HG03108 (cell line): ENCODE measurements at regions not wholly inside any gene's neighbourhood (a gene's known extent, or its start where the extent isn't known, plus 50 kb on each side); places are given as distances from the start of the nearest gene placed in this dataset.

Experiments
- ATAC-seq: cut with Tn5 transposase; IDR thresholded peaks from one replicate; pipeline ENCODE4 v1.9.1; 2021; ENCODE audit warnings: moderate library complexity; ENCODE audit not compliant: unreplicated experiment

DNA sequence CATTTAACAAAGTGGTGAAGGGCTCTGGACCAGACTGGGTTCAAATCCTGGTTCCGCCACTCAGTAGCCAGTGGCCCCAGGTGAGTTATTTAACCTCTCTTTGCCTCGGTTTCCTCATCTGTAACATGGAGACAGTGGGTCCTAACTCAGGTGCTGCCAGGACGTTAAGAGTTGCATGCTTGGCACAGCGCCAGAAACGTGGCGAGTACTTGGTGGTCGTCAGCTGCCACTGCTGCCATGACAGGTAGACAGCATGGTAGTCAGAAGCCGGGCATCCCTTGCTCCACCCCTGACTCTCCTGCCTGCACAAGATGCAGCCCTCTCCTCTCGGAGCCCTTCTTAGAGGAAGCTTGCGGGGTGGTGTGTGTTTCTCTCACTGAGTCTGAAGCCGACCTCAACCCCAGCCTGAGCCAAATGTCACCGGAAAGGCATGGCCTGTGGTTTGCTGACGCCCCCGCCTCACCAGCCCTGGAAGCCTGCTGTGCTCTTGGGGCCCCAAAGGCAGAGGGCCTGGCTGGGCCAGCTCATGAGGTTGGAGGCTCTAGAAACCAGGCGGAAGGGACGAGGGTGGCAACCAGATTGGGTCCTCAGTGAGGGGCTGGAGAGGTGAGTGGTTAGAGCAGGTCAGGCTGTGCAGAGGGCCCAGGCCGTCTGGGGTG is 160.8 kb upstream of the TLE3 start:
- no peak for ATAC-seq

DNA sequence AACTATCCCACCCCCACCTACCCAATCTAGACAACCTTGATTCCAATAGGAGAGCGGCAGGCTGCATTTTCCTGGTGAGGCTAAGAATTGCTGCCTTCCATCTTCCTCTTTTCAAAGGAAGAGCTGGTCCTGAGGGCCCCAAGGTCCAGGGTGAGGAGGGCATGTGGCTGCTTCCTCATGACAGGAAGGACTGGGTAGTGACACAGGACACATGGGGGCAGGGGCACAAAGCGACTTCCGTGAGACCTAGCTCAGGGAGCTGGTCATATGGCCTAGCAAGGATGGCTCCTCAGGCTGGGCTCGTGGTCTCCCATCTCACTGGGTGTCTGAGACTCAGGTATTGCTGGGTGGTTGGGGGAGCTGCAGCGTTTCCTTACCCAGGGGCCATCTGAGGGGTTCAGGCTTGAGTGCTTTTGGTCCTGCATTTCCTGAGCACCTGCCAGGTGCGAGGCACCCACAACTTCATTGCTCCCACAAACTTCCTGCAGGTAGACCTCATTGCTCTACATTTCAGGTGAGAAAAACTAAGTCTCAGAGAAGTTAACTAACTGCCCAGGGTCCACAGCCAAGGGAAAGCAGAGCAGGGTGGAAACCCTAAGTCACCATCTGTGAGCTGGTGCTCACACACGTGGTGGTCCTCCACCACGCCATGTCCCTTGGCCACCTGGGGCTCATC is 160.0 kb upstream of the TLE3 start:
- no peak for ATAC-seq

DNA sequence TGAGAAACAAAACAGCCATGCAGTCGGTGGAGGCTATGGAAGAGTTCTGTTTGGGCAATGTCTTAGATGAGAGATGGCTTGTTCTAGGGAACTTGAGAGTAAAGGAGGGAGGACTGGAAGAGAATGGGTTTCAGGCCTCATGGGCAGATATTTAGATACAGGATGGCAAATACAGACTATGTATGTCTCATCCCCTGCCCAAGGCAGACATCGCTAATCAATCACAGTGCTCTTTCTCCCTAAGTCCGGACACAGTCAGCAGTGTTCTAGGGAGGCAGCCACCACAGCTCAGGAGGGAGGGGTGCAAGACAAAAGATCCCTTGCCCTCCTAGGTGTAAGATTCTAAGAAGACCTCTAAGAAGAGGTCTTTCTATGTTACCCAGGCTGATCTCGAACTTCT is 159.3 kb upstream of the TLE3 start:
- ATAC-seq: no peak

DNA sequence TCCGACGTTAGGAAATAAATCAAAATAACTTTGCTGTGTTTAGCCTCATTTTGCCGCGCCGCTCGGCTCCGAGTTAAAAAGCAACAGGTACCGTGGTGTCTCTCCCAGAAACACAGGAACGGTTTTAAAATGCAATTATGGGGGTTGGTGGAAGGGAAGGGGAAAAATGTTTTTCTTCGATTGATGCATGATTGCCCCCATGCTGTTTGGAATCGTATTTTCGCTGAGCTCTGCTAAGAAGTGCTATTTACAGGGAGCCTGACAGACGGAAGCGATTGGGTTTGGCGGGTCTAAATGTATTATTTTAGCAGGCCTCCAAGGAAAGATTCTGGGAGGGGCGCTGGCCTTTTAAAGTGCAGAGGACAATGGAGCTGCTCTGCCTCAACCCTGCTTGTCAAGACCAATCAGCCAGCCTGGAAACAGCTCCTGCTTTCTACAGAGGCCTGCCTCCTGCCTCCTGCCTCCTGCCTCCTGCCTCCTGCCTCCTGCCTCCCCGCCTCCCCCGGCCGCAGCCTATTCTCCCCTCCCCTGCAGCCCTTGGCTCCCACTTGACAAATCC is 156.7 kb upstream of the TLE3 start:
- ATAC-seq: no peak

DNA sequence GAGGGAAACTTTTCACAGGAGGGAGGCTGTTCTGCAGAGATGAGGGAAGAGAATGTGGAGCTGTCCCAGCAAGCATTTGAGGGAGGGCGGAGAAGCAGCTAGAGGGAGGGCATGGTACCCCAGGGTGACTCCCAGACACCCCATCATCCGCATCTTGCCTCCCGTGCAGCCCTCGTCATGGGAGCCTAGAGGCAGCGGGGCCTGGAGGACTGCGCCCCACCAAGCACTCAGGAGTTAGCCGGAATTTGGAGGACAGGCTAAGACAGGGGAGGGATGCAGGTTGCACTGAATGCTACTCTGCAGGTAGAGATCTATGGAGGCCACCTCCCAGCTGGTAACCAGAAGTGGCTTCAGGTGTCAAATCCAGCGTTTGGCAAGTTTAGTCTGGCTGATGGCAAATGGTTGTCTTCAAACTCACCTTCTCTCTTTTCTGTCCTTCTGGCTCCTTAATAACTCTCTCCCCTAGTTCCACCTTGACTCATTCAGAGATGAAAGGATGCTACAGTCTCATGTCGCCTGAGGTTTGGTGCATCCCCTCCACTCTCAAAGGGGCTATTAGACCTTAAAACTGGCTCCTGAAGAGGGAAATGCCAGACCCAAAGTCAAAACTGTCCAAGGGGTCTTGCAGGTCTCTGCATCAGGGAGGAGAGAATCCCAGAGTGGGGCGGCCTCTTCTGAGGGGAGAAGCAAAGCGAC is 155.9 kb upstream of the TLE3 start:
- no peak for ATAC-seq

DNA sequence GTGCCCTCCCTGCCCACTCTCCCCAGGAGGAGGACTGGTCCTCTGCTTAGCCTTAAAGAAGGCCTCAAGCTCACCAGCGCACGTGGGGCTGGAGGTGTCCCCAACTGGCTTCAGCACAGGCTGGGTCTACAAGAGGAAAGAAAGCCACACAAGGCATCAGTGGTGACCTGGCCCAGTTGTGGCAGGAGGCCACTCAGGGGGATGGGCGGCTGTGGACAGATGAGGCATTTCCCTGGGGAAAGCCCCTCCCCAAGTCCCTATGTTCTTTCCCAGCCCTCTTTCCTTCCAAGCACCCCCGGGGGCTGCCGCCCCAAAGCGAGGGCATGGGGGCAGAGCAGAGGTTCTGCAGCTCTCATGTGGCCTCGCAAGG is 155.2 kb upstream of the TLE3 start:
- ATAC-seq: no peak

DNA sequence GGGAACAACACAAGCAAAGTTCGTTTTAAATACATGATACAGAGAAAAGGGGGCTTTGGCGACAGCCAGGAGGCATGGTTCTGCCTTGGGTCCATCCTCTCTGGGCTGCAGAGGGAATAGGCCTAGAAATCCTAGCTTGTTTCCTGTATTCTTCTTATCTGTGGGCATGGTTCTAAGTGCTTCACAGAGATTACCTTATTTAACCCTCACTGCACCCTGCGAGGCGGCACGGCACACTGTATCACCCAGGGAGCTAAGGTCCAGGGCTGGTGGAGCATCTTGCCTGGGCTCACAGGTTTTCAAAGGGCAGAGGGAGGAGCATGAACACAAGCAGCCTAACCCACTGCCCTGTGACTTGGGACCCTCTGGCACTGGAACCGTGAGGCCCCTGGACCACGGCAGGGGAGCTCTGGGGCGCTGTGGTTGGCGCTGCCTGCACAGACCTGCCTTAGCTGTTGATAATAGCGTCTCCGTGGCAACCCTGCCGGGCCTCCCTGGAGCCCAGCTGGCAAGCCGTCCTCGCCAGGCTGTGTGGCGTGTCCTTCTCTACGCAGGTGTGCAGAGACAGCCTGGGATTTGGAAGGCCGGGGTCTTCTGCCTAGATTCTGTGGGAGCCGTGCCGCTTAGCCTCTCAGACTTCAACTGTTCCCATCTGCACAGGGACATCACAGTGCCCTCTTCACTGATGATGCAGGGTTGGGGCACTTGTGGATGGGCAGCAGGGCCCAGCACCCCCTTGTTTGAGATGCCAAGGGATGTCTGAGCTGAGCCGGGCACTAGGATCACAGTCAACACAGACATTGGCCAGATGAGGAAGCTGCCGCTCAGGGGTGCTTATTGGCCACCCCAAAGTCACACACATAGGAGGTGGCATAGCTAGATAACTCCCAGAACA is 154.6 kb upstream of the TLE3 start:
- no peak for ATAC-seq

DNA sequence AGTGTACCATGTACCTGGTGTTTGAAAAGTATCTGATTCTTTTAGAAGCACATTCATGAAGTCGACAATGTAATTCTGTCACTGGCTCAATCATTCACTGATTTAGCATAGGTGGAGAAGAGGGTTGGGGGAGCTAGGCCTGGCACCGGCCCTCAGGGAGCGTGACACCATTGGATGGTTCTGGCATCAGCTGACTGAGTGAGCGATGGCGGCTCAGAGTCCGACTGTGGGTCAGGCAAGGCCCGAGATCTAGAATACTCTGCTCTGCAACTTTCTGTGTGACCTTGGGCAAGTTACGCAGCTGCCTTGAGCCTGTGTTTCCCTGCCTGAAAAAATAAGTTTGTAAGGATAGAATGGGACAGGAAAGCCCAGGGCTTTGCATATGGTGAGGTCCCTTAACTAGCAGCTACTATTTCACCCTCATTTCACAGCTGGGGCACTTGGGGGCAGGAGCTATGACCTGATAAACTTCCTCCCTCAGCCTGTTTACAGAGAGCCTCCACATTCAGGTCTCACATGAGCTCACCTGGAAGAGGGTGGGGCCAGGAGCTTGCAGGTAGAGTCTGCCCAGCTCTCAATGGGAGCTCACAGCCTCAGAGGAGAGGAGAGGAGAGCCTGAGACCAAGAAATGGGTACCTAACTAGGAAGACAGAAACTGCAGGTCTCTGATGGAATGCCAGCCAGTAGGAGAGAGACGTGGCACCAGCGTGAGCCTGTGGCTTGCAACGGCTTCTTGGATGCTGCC is 153.7 kb upstream of the TLE3 start:
- ATAC-seq: no peak

DNA sequence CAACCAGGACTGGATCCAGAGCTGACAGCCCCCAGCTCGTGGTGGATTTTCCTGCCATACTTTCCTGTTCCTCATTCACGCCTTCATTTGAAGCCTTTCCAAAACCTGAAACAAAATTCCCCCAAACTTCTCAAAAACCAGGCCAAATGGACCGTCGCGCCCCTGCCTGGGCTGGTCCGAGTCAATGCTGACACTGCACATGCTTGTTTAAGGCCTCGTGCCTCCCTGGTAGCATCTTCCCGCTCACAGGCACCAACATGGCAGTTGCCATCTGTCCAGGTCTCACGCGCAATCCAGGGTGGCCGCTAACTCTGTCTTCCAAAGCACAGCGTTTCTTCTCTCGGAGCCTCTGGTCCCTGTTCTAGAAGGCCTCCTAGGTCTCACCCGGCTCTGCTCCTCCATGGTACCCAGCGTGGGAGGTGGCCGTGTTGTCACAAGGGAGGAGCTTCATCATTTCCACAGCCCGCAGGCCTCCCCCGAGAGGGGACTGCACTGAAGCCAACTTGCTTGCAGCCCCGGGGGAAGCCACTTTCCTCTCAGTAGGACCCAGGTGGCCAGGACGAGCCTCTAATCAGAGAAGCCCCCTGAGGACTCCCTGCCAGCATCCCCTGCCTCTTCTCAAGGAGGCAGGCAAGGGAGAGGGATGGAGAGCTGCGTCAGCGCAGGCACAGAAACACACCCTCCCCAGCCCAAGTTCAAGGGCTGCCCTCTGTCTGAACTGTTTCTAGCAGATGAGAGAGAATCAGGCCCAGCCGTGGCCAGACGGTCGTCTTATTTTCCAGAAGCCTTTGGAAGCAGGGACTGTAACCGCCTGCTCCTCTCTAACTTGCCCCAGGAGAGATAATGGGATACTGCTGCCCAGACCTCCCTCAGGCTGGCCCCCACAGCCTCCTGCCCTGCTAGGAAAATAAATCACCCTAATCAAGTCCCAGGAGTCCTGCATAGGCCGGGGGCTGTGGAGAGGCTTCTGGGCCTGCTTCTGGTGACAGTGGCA is 152.8 kb upstream of the TLE3 start:
- no peak for ATAC-seq

DNA sequence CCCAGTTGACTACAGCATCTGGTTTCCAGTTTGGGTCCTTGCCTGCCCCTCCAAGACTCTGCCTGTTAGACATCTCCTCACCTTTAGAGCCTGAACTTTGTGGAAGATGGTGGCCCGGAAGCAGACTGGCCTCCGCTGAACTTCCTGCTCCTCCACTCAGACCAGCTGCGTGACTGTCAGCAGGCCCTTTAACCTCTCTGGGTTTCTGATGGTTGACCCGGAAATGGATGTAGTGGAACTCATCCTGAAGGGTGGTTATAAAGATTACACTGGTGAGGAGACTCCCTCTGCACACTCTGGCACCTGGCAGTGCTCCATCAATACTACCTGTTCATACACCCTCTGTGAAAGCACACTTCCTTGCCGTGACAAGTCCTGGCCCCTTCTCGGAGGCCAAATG is 151.9 kb upstream of the TLE3 start:
- ATAC-seq: no peak

DNA sequence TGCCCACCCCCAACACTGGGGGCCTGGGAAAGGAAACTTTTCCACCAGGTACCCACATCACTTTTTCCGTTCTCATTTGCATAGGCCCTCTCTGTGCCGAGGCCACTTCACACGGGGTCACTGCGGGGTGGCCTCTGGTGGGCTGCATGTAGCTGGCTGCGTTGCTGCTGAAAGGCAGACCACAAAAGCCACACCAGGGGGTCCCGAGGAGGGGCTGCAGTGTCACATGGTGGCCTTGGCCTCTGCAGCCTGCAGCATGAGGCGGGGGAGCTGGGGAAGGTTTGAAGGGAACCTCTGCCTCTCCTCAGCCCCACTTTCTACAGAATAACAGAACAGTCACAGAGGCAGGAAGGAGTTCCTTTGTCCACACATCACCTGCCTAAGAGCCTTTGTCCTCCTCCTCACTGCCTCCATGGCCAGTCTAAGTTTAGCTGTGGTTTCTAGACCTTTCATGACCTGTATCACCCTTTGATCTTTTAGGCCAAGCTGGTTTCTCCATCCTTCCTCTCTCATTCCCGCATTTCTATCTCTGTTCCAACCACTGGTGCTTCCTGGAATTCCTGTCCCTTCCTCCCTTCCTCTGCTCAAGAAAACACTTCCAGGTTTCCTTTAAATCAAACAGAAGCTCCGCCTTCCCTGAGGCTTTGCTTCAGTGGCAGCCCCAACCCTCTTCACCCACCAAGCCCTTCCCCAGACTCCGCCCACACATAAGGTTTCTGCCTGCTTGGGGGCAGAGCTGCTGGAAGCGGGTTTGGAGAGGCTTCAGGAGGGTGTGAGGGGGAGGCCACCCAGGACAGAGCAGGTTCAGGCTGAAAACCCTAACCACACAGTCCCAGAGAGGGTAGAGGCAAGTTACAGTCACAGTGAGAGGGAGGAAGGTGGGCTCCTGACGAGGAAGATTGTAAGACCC is 150.7 kb upstream of the TLE3 start:
- ATAC-seq: no peak

DNA sequence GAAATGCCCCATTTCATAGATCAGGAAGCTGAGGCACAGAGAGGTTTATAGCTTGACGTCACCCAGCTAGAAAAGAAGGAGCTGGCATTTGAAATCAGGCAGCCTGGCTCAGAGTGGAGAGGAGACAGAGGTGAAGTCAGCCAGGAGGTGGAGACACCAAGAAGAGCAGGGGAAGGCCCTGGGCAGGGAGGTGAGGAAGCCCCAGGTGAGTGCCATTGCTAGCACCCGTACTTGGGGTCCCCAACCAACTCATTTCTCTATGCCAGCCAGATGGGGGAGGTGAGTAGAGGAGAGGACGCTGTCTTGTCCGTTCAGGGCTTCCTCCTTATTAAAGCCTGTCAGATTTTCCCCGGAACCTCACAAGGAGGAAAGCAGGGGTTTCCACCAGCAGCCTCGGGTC is 149.6 kb upstream of the TLE3 start:
- ATAC-seq: no peak

DNA sequence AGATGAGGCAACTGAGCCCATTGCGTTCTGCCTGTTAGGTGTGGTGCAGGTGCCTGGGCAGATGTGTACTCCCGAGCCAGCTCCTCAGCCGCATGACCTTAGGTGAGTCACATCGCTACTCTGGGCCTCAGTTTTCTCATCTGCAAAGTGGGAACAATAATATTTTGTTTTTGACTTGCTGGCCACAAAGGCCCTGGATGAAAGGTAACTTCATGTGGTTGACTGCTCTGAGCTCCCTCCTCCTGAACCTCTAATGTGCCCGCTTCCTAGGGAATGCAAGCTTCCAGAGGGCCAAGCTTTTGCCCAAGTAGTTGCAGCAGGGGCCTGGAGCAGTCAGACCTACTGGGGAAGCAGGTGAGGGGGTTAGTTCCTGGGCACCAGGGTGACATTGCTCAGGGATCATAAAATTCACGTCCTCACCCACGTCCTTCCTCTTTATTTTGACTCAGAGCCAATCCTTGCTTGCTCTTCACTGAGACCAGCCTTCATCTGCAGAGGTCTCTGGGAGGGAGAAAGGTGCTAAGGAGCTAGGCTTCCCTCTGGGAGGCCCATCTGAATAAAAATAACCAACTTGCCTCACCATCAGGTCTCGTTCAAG is 149.0 kb upstream of the TLE3 start:
- no peak for ATAC-seq

DNA sequence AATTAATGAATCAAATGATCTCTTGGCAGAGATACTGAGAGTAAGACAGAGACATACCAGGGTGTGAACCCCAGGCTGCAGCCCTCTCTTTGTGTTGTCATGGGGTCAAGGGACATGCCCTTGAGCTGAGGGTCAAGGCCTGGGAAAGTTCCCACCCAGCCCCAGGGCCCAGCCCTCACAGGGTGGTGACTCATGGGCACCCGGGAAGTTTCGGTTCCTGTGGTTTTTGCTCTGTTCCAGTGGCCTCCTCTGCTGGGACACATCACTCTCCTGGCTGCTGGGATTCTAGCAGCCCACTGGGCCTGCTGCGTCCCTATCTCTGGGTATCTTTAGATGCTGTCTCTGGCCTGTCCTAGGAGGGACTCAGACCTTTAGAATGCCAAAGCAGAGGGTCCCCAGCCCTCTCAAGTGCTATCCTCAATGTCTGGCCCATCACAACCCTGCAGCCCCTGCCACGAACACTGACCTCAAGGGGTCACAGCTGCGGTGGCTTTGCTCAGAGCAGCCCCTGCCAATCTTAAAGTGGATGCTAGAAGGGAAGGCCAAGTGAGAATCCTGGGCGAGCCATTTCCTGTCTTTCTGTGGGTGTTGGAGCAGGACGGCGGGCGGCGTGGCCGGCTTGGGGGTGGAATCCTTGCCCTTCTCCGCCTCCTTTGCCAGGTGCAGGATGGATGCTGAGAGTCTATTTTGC is 148.4 kb upstream of the TLE3 start:
- no peak for ATAC-seq

DNA sequence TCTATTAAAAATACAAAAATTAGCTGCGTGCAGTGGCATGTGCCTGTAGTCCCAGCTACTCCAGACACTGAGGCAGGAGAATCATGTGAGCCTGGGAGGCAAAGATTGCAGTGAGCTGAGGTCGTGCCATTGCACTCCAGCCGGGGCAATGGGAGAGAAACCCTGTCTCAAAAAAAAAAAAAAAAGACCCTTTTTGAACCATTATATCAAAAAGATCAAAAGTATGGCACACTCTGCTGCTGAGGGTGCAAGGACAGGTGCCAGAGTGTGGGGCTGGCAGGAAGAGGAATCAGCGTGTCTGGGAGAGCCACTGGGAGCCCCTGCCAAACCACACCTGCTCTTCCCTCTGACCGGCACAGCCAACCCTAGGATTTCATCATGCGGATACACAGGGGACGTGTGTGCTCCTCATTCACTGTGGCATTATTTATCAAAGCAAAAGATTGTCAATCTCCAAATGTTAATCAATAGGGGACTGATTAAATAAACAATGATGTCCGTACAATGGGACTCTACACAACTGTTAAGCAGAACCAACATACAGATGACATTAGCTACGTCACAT is 147.3 kb upstream of the TLE3 start:
- ATAC-seq: no peak

DNA sequence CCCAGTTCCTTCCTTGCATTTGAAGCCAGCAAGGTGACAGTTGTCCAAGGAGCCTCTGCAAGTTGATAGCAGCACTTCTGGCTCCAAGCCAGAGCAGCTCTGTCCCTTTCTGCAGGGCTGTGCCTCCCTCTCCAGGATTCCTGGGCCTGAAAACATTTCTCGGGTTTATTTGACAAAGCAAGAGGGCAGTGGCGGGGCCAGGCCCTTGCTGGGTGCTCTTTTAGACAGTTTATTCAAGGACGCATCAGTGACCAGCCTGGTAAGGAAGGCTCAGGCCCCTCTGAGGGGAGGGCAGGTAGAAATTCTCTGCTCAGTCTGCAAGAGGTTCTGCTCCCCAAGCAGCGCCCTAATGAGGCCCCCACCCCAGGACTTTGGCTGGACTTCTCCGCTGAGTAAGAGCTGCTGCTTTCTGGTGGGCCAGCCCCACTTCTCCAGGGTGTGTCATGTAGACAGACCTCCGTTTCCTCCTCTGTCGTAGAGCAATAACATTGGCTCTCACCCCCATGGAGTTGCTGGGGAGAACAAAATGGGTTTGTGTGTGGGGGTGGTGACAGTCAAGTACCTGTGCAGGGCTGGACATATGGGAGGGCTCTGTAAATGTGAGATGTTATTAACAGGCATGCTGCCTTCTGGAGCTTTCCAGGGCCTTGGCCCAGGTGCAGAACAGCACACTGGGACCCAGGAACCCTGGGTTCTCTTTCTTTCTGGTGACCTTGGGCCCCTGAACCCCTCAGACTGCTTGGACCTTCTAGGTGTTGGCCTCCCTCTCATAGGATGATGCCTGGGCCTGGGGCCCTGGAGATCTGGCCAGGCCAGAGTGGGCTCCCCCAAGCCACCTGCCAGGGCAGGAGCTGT is 146.2 kb upstream of the TLE3 start:
- ATAC-seq: no peak
